NB4 (cell line): ENCODE measurements at regions not wholly inside any gene's neighbourhood (a gene's known extent, or its start where the extent isn't known, plus 50 kb on each side); places are given as distances from the start of the nearest gene placed in this dataset.

Source experiments
- CTCF ChIP-seq: IDR thresholded peaks from one replicate; pipeline ENCODE4 v1.5.1; 2012; ENCODE audit warnings: low read depth, low read length
- POLR2A ChIP-seq: IDR thresholded peaks from 2 replicates; pipeline ENCODE4 v1.6.1; 2011; ENCODE audit warnings: mild to moderate bottlenecking; ENCODE audit not compliant: insufficient read length; ENCODE audit errors: extremely low read depth

- TF ChIP-seq POLR2A (no peak), CTCF (no peak)
Observed at GRCh38 chr11:103779054-103779453, 257.4 kb upstream of the DDI1 start.
